Keratinocyte (primary cell): ENCODE measurements at regions not wholly inside any gene's neighbourhood (a gene's known extent, or its start where the extent isn't known, plus 50 kb on each side); places are given as distances from the start of the nearest gene placed in this dataset.

ENCODE experiments used
- EZH2 ChIP-seq: IDR thresholded peaks from one replicate; pipeline ENCODE4 v1.6.1; 2012; ENCODE audit warnings: inconsistent platforms, mild to moderate bottlenecking, low read length, moderate library complexity
- TF ChIP-seq, protein P1 (sequence below), 3 experiments: IDR thresholded peaks in 1 of 3; conservative IDR thresholded peaks in 1 of 3; optimal IDR thresholded peaks in 1 of 3; 2 replicates in 2 of 3; 3 replicates in 1 of 3; pipeline versions ENCODE3 to v1.5.1; 2011; ENCODE audit warnings: low read length in 3 of 3, mild to moderate bottlenecking in 3 of 3, moderate library complexity in 2 of 3, control low read depth in 1 of 3, inconsistent platforms in 1 of 3; ENCODE audit not compliant: insufficient read depth in 2 of 3; ENCODE audit errors: extremely low read depth in 1 of 3

DNA sequence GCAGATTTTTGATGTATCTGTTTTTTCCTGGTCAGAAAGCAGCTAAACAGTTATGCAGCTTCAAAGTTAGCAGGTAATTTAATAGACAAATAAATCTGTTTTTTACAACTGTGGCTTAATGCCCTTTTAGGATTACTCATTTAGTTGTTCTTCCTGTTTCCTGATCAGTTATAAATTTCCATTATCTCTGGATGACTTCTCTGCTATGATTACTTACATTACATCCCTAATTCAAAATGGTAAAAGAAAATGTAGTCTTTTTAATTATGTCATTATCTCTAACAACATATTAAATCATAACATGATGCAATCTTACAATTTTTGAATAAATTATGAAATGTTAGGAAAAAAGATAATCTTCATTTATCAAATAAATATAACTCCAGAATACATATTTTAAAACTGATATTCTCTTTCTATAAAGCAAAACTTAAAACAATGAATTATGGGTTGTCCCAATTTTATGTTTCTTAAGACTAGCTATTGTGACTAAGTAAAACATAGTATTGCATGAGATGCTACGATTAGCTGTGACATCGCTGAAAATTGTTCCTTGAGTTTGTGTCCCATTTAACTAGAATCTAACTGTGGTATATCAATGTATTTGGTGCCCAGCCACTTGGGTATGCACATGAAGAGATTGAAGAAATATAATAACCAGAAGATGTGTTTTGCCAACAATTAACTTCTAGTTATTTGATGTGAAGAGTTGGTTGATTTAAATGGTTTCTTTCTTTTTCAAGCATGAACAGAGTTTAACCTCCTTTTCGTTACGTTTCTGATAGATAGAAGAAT lies 605.3 kb upstream of the SPRY2 start:
- TF ChIP-seq, protein P1, sequence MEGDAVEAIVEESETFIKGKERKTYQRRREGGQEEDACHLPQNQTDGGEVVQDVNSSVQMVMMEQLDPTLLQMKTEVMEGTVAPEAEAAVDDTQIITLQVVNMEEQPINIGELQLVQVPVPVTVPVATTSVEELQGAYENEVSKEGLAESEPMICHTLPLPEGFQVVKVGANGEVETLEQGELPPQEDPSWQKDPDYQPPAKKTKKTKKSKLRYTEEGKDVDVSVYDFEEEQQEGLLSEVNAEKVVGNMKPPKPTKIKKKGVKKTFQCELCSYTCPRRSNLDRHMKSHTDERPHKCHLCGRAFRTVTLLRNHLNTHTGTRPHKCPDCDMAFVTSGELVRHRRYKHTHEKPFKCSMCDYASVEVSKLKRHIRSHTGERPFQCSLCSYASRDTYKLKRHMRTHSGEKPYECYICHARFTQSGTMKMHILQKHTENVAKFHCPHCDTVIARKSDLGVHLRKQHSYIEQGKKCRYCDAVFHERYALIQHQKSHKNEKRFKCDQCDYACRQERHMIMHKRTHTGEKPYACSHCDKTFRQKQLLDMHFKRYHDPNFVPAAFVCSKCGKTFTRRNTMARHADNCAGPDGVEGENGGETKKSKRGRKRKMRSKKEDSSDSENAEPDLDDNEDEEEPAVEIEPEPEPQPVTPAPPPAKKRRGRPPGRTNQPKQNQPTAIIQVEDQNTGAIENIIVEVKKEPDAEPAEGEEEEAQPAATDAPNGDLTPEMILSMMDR (optimal IDR thresholded peaks at IDR 0.05 in 1 of 3, IDR thresholded peaks at IDR 0.05 in 1 of 3, conservative IDR thresholded peaks at IDR 0.05 in 1 of 3; ENCODE audit: extremely low read depth in 1 of 3, insufficient read depth in 2 of 3, low read length in 3 of 3), result no peak
- no peak for TF ChIP-seq EZH2
